Endothelial cell of umbilical vein (primary cell): ENCODE measurements at regions not wholly inside any gene's neighbourhood (a gene's known extent, or its start where the extent isn't known, plus 50 kb on each side); places are given as distances from the start of the nearest gene placed in this dataset.

Experiments
- BruUV-seq: library from RNA; stranded (reverse); fragments of 400-500 nt; replicated peaks from 2 replicates; lab custom pipeline; 2021; lab: Mats Ljungman, UMichigan
- CTCF ChIA-PET: fragments of 300-600, 350-600 bp; sonication (Branson Sonifier 250); formaldehyde crosslinking; loops from one replicate; lab custom pipeline; 2021; ENCODE audit warnings: antibody characterized with exemption, inconsistent platforms; lab: Charles Lee
- POLR2A ChIA-PET: fragments of 300-600, 350-600 bp; sonication (Branson Sonifier 250); formaldehyde crosslinking; loops from one replicate; lab custom pipeline; 2021; ENCODE audit warnings: antibody characterized with exemption, inconsistent platforms; lab: Charles Lee
- DNase-seq: peaks from one replicate; pipeline ENCODE4 v3.0.0-alpha.2; 2011; ENCODE audit warnings: low read depth, low spot score
- FAIRE-seq: peaks from 2 replicates; lab custom pipeline; 2011; peaks lifted over from hg19 to GRCh38; lab: Jason Lieb, UNC
- H2AFZ ChIP-seq: 2 replicates; pipeline ENCODE4 v1.6.0; 2012; ENCODE audit warnings: low read depth, low read length, control low read depth, inconsistent platforms
- H3K27ac ChIP-seq: 2 replicates; pipeline ENCODE4 v1.5.1; 2011; ENCODE audit warnings: low read depth, mild to moderate bottlenecking, control low read depth, low read length, moderate library complexity; ENCODE audit not compliant: insufficient read depth
- H3K27me3 ChIP-seq, 2 experiments: 2 replicates each; pipeline versions ENCODE4 v1.6.0 to v1.6.1; 2011; ENCODE audit warnings: low read length in 2 of 2, mixed read lengths in 1 of 2; ENCODE audit not compliant: control insufficient read depth in 2 of 2, insufficient read depth in 2 of 2
- H3K36me3 ChIP-seq, 2 experiments: 2 replicates in 1 of 2; 3 replicates in 1 of 2; pipeline ENCODE4 v1.5.1; 2011; ENCODE audit warnings: low read length in 2 of 2, mild to moderate bottlenecking in 1 of 2, moderate library complexity in 1 of 2; ENCODE audit not compliant: control insufficient read depth in 2 of 2, insufficient read depth in 2 of 2; ENCODE audit errors: extremely low read depth in 1 of 2
- H3K4me1 ChIP-seq: 3 replicates; pipeline ENCODE4 v1.5.1; 2011; ENCODE audit warnings: mild to moderate bottlenecking, low read length; ENCODE audit not compliant: control insufficient read depth, insufficient read depth; ENCODE audit errors: extremely low read depth
- H3K4me2 ChIP-seq: 2 replicates; pipeline ENCODE4 v1.6.1; 2011; ENCODE audit warnings: low read length, control low read depth, mixed read lengths; ENCODE audit not compliant: insufficient read depth
- H3K4me3 ChIP-seq, 3 experiments: fragments of 200-600 bp in 1 of 3; sonication (generic), shearing (Covaris generic) in 1 of 3; replicated peaks in 1 of 3; 2 replicates each; pipeline ENCODE4 v1.5.1; 2011 to 2016; ENCODE audit warnings: control low read depth in 3 of 3, low read length in 3 of 3, mild to moderate bottlenecking in 2 of 3, inconsistent platforms in 1 of 3, low read depth in 1 of 3, moderate library complexity in 1 of 3; ENCODE audit not compliant: insufficient read depth in 1 of 3
- H3K79me2 ChIP-seq: 2 replicates; pipeline ENCODE4 v1.6.0; 2012; ENCODE audit warnings: low read length, inconsistent platforms; ENCODE audit not compliant: control insufficient read depth, insufficient read depth
- H3K9ac ChIP-seq: replicated peaks from 2 replicates; pipeline ENCODE3; 2011; ENCODE audit warnings: low read length, control low read depth; ENCODE audit not compliant: insufficient read depth; ENCODE audit errors: extremely low read depth
- H3K9me1 ChIP-seq: replicated peaks from 3 replicates; pipeline ENCODE4 v1.6.0; 2011; ENCODE audit warnings: mild to moderate bottlenecking, low read length; ENCODE audit not compliant: control insufficient read depth, insufficient read depth; ENCODE audit errors: extremely low read depth
- H3K9me3 ChIP-seq: replicated peaks from 2 replicates; pipeline ENCODE4 v1.5.1; 2012; ENCODE audit warnings: low read length, inconsistent platforms; ENCODE audit not compliant: control insufficient read depth, insufficient read depth
- H4K20me1 ChIP-seq: replicated peaks from 2 replicates; pipeline ENCODE3; 2011; ENCODE audit warnings: mild to moderate bottlenecking, low read length; ENCODE audit not compliant: control insufficient read depth, insufficient read depth; ENCODE audit errors: extremely low read depth
- EZH2 ChIP-seq: IDR thresholded peaks from 2 replicates; pipeline ENCODE4 v1.6.1; 2012; ENCODE audit warnings: borderline replicate concordance, low read depth, mild to moderate bottlenecking, moderate library complexity, low read length, inconsistent platforms; ENCODE audit not compliant: severe bottlenecking
- FOS ChIP-seq: IDR thresholded peaks from 2 replicates; pipeline ENCODE4 v1.6.1; 2011; ENCODE audit warnings: mild to moderate bottlenecking, low read length, moderate library complexity, borderline replicate concordance; ENCODE audit not compliant: insufficient read depth
- GATA2 ChIP-seq: IDR thresholded peaks from 2 replicates; pipeline ENCODE4 v1.7.0; 2011; ENCODE audit warnings: low read depth, mild to moderate bottlenecking, moderate library complexity, mixed read lengths, low read length; ENCODE audit not compliant: insufficient read length, insufficient read depth
- JUN ChIP-seq: IDR thresholded peaks from 2 replicates; pipeline ENCODE4 v1.6.1; 2011; ENCODE audit warnings: borderline replicate concordance, low read depth; ENCODE audit not compliant: insufficient read length, insufficient read depth
- MAX ChIP-seq: IDR thresholded peaks from 2 replicates; pipeline ENCODE4 v1.6.1; 2011; ENCODE audit not compliant: insufficient read depth, insufficient read length
- MYC ChIP-seq: IDR thresholded peaks from one replicate; pipeline ENCODE4 v1.6.1; 2011; ENCODE audit warnings: mild to moderate bottlenecking, low read depth, low read length
- POLR2A ChIP-seq: IDR thresholded peaks from 2 replicates; pipeline ENCODE4 v1.6.1; 2012; ENCODE audit warnings: low read depth, mild to moderate bottlenecking, control low read depth, low read length
- POLR2AphosphoS5 ChIP-seq: IDR thresholded peaks from 2 replicates; pipeline ENCODE4 v1.6.1; 2012; ENCODE audit warnings: low read depth, mild to moderate bottlenecking, control low read depth, low read length, moderate library complexity; ENCODE audit not compliant: insufficient read depth
- dilution Hi-C: fragments of 300-500 bp; cut with MboI; formaldehyde crosslinking; loops from one replicate; pipeline ENCODE4 v1.15.0; 2019; ENCODE audit warnings: low sequenced_read_pairs; ENCODE audit not compliant: extremely low pct_ligation_motif_present
- intact Hi-C: fragments of 100-400 bp; cut with micrococcal nuclease; formaldehyde crosslinking; loops from one replicate; pipeline ENCODE4 v1.10.0; 2022
- TF ChIP-seq, protein P1 (sequence below), 2 donors: IDR thresholded peaks; 1 replicate in 1 of 2; 2 replicates in 1 of 2; pipeline ENCODE4 v1.5.1; 2011; ENCODE audit warnings: low read length in 2 of 2, mild to moderate bottlenecking in 2 of 2, moderate library complexity in 2 of 2, control low read depth in 1 of 2, inconsistent platforms in 1 of 2, low read depth in 1 of 2; ENCODE audit not compliant: insufficient read depth in 1 of 2; ENCODE audit errors: extremely low read depth in 1 of 2

GRCh38 chr17:77604301-77604972 is 354.1 kb upstream of the TNRC6C start:
- no peaks in the 10 kb centered on the region for H3K79me2 ChIP-seq
- no peaks in the 10 kb centered on the region for H3K9me1 ChIP-seq
- DNase-seq = no peak
- ChIA-PET CTCF (no interaction called here), POLR2A (no interaction called here)
- intact Hi-C loops = no loop called here
- no peaks in the 10 kb centered on the region for H4K20me1 ChIP-seq
- H3K4me2 ChIP-seq = no peak overlapping the region
- dilution Hi-C loops = no loop called here
- H2AFZ ChIP-seq = no peak overlapping the region
- BruUV-seq = no TSS peak
- no peaks in the 10 kb centered on the region for H3K36me3 ChIP-seq
- no peak overlapping the region for H3K27ac ChIP-seq
- H3K4me3 ChIP-seq = no peak overlapping the region
- H3K9ac ChIP-seq = no peak overlapping the region
- no peaks in the 10 kb centered on the region for H3K4me1 ChIP-seq
- H3K27me3 ChIP-seq = no peaks in the 10 kb centered on the region
- H3K9me3 ChIP-seq = no peaks in the 10 kb centered on the region
- no peak for FAIRE-seq
- no peak for TF ChIP-seq FOS
- TF ChIP-seq GATA2 = no peak
- TF ChIP-seq JUN = no peak
- no peak for TF ChIP-seq MAX
- no peak for TF ChIP-seq MYC
- TF ChIP-seq POLR2A = no peak
- TF ChIP-seq, protein P1, sequence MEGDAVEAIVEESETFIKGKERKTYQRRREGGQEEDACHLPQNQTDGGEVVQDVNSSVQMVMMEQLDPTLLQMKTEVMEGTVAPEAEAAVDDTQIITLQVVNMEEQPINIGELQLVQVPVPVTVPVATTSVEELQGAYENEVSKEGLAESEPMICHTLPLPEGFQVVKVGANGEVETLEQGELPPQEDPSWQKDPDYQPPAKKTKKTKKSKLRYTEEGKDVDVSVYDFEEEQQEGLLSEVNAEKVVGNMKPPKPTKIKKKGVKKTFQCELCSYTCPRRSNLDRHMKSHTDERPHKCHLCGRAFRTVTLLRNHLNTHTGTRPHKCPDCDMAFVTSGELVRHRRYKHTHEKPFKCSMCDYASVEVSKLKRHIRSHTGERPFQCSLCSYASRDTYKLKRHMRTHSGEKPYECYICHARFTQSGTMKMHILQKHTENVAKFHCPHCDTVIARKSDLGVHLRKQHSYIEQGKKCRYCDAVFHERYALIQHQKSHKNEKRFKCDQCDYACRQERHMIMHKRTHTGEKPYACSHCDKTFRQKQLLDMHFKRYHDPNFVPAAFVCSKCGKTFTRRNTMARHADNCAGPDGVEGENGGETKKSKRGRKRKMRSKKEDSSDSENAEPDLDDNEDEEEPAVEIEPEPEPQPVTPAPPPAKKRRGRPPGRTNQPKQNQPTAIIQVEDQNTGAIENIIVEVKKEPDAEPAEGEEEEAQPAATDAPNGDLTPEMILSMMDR (IDR thresholded peaks at IDR 0.05; ENCODE audit: extremely low read depth in 1 of 2, insufficient read depth in 1 of 2, low read depth in 1 of 2, low read length in 2 of 2) = no peak
- TF ChIP-seq EZH2 = no peak
- no peak for TF ChIP-seq POLR2AphosphoS5
